ENCODE measurements at regions not wholly inside any gene's neighbourhood (a gene's known extent, or its start where the extent isn't known, plus 50 kb on each side); places are given as distances from the start of the nearest gene placed in this dataset.

DNA sequence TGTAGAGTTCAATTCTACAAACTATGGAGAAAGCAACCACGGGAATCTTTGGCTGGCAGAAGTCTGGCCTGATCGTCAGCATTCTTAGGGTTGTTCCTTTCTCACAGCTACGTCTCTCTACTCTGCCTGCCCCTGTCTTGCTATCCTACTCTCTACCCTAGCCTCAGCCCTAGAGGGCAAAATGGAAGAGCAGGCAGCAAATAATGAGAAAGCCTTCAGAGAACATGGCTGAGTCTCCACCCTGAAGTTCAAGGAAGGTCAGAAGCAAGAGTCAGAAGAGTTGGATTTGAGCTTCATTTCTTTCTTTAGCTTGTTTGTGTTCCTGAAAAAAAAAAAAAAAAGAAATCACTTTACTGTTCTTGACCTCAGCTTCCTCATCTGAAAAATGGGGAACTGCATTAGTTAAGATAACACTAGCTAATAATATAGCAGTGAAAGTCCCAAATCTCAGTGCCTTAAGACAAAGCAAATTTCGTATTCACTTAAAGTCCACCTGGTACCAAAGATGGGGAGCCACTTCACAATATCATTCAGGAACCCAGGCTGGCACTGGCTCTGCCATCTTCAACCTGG, 50.2 kb upstream of the CCND2 start:
- Histone ChIP-seq H2BK15ac (ENCODE audit: low read depth, low read length) (no peak overlapping the region), H4K20me1 (ENCODE audit: insufficient read depth, low read length) (no peaks in the 10 kb centered on the region), H2AK5ac (ENCODE audit: low read depth, low read length) (no peak overlapping the region), H3K56ac (ENCODE audit: extremely low read depth, insufficient read depth, low read length) (no peak overlapping the region), H3K9me1 (ENCODE audit: insufficient read depth, low read length) (no peaks in the 10 kb centered on the region), H3K79me1 (ENCODE audit: low read depth in 1 of 2, low read length in 2 of 2) (no peaks in the 10 kb centered on the region), H3K14ac (replicated peaks; ENCODE audit: low read depth, low read length) (no peak overlapping the region), H3K36me3 (ENCODE audit: control insufficient read depth, insufficient read depth, low read length) (no peaks in the 10 kb centered on the region), H3K9ac (ENCODE audit: low read depth, low read length) (no peak overlapping the region), H3K27me3 (ENCODE audit: control insufficient read depth, insufficient read depth, low read length) (no peaks in the 10 kb centered on the region), H3K4ac (ENCODE audit: low read depth, low read length) (no peak overlapping the region), H2AK9ac (replicated peaks; ENCODE audit: low read depth, low read length, poor library complexity) (no peak overlapping the region), H4K91ac (ENCODE audit: insufficient read depth, low read depth, low read length) (no peak overlapping the region), H2AFZ (replicated peaks; ENCODE audit: low read length, poor library complexity) (no peak overlapping the region), H3K27ac (ENCODE audit: insufficient read depth, low read length) (no peak overlapping the region), H3K4me1 (ENCODE audit: control insufficient read depth, insufficient read depth, low read length) (no peaks in the 10 kb centered on the region), H2BK120ac (ENCODE audit: low read depth, low read length) (no peak overlapping the region), H4K8ac (ENCODE audit: low read depth in 2 of 2, low read length in 2 of 2) (no peak overlapping the region), H3K4me2 (ENCODE audit: low read depth, low read length) (no peak overlapping the region), H3K9me3 (ENCODE audit: control insufficient read depth, insufficient read depth, low read length) (no peaks in the 10 kb centered on the region; the same call in 1 of the 2 replicates), H3K18ac (ENCODE audit: low read depth, low read length) (no peak overlapping the region), H4K5ac (ENCODE audit: low read depth, low read length) (no peak overlapping the region), H3K23ac (ENCODE audit: low read depth, low read length) (no peak overlapping the region), H2BK5ac (ENCODE audit: low read depth, low read length, poor library complexity, severe bottlenecking) (no peak overlapping the region), H2BK20ac (ENCODE audit: low read depth, low read length) (no peak overlapping the region), H3K4me3 (ENCODE audit: insufficient read depth, low read depth, low read length) (no peak overlapping the region)
- in situ Hi-C loops (cut with MboI; ENCODE audit: low sequenced_read_pairs) = no loop called here
- BruUV-seq (replicated peaks) = no TSS peak
- POLR2A ChIA-PET (ENCODE audit: unreplicated experiment) = no interaction called here
- WGBS, 2 experiments (ENCODE audit: extremely low coverage in 2 of 2, insufficient read length in 1 of 2) = 80% methylated on average over 1 of the region's 4 CpGs; no CpG with 5 or more reads in 1 of the 2 experiments
- ATAC-seq (ENCODE audit: low read depth) (no peak), DNase-seq (no peak)
- CTCF ChIA-PET = no interaction called here
- dilution Hi-C loops (cut with HindIII; ENCODE audit: low sequenced_read_pairs, unreplicated experiment) = no loop called here
- intact Hi-C loops (cut with micrococcal nuclease) = no loop called here
- TF ChIP-seq NFE2L2 (IDR thresholded peaks at IDR 0.05; ENCODE audit: low read depth, low read length) (no peak), CTCF (conservative IDR thresholded peaks at IDR 0.05; ENCODE audit: low read depth, low read length) (no peak), SMC3 (IDR thresholded peaks at IDR 0.05; ENCODE audit: low read depth, low read length) (no peak), RAD21 (IDR thresholded peaks at IDR 0.05; ENCODE audit: low read length) (no peak), RCOR1 (IDR thresholded peaks at IDR 0.05; ENCODE audit: insufficient replicate concordance, low read length) (no peak), MAZ (IDR thresholded peaks at IDR 0.05; ENCODE audit: borderline replicate concordance, low read depth, low read length) (no peak), RFX5 (IDR thresholded peaks at IDR 0.05; ENCODE audit: low read depth, low read length) (no peak)

All from IMR-90 (cell line).